Transverse colon (tissue), 3 donors: ENCODE measurements at regions not wholly inside any gene's neighbourhood (a gene's known extent, or its start where the extent isn't known, plus 50 kb on each side); places are given as distances from the start of the nearest gene placed in this dataset.

Experiments used
- CTCF ChIP-seq, 5 experiments: fragments of 200-600 bp in 3 of 5; fragments of 450-650 bp in 2 of 5; sonication (generic) in 3 of 5; IDR thresholded peaks; 1 replicate in 2 of 5; 2 replicates in 3 of 5; pipeline ENCODE4 v1.5.1; 2016 to 2017; ENCODE audit warnings: antibody characterized with exemption in 5 of 5, inconsistent platforms in 3 of 5, mild to moderate bottlenecking in 2 of 5, moderate library complexity in 1 of 5
- POLR2A ChIP-seq: fragments of 450-650 bp; IDR thresholded peaks from one replicate; pipeline ENCODE4 v1.6.1; 2016; ENCODE audit warnings: antibody characterized with exemption, mild to moderate bottlenecking, moderate library complexity

DNA sequence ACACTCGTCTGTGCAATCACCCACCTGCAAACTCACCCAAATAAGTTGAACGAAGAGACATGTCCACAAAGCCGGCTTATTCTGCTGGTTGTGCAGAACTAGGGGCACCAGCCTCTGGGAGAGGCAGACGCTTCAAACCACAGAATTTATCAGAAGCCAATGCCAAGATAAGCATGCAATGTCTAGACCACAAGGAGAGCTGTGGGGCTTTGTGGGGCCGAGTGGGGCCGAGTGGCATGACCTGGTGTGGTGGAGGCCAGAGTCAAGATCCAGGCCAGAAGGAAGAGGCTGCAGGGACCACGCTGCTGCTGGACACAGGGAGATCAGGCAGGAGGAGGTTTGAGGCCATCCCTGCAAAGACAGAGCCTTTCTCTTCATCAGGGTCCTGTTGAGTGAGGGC is 259.0 kb downstream of the IRX2 start:
- no peak for TF ChIP-seq CTCF (IDR thresholded peaks at IDR 0.05)
- TF ChIP-seq POLR2A: no peak
